GM21447 (cell line): ENCODE measurements at regions not wholly inside any gene's neighbourhood (a gene's known extent, or its start where the extent isn't known, plus 50 kb on each side); places are given as distances from the start of the nearest gene placed in this dataset.
"Not testable (repeated sequence)": the region's sequence is repeated elsewhere in the genome, so short reads cannot be mapped to it uniquely, and the experiment has no call there.

Experiments
- ATAC-seq: cut with Tn5 transposase; IDR thresholded peaks from one replicate; pipeline ENCODE4 v1.9.1; 2021; ENCODE audit not compliant: unreplicated experiment

GRCh38 chr5:69004127-69004526 is 89.7 kb upstream of the SLC30A5 start:
- ATAC-seq, result no peak

- ATAC-seq, result no peak
Observed at GRCh38 chr5:69004676-69005075, 89.1 kb upstream of the SLC30A5 start.

- ATAC-seq, result no peak
Observed at GRCh38 chr5:69006030-69006429, 87.8 kb upstream of the SLC30A5 start.

- ATAC-seq, result no peak
Observed at GRCh38 chr5:69007163-69007562, 86.7 kb upstream of the SLC30A5 start.

- ATAC-seq, result no peak
Observed at GRCh38 chr5:69007726-69008368, 86.0 kb upstream of the SLC30A5 start.

GRCh38 chr5:69010476-69010875 is 83.3 kb upstream of the SLC30A5 start:
- ATAC-seq, result no peak

- ATAC-seq, result no peak
Observed at GRCh38 chr5:69011910-69012309, 81.9 kb upstream of the SLC30A5 start.

GRCh38 chr5:69013481-69013880 is 80.3 kb upstream of the SLC30A5 start:
- ATAC-seq, result no peak

GRCh38 chr5:69014007-69014406 is 79.8 kb upstream of the SLC30A5 start:
- not testable (repeated sequence) for ATAC-seq

- ATAC-seq, result no peak
Observed at GRCh38 chr5:69019668-69020375, 74.0 kb upstream of the SLC30A5 start.

- ATAC-seq, result no peak
Observed at GRCh38 chr5:69024241-69024651, 69.6 kb upstream of the SLC30A5 start.

GRCh38 chr5:69029292-69029691 is 64.5 kb upstream of the SLC30A5 start:
- ATAC-seq, result no peak

GRCh38 chr5:69030358-69031062 is 63.3 kb upstream of the SLC30A5 start:
- ATAC-seq, result no peak

GRCh38 chr5:69032009-69032408 is 61.8 kb upstream of the SLC30A5 start:
- ATAC-seq, result no peak

- ATAC-seq, result no peak
Observed at GRCh38 chr5:69033690-69034089, 60.1 kb upstream of the SLC30A5 start.

GRCh38 chr5:69034898-69035297 is 58.9 kb upstream of the SLC30A5 start:
- no peak for ATAC-seq

- ATAC-seq, result no peak
Observed at GRCh38 chr5:69035665-69036064, 58.1 kb upstream of the SLC30A5 start.

GRCh38 chr5:69038539-69038938 is 55.3 kb upstream of the SLC30A5 start:
- no peak for ATAC-seq

GRCh38 chr5:69039829-69040228 is 54.0 kb upstream of the SLC30A5 start:
- no peak for ATAC-seq

- peak; percentile 14 for ATAC-seq
Observed at GRCh38 chr5:69042500-69042899, 51.3 kb upstream of the SLC30A5 start.

GRCh38 chr5:69042915-69043654 is 50.7 kb upstream of the SLC30A5 start:
- ATAC-seq, result peak; percentile 94

GRCh38 chr5:69043655-69043996 is 50.2 kb upstream of the SLC30A5 start:
- ATAC-seq, result no peak
